ENCODE measurements at regions not wholly inside any gene's neighbourhood (a gene's known extent, or its start where the extent isn't known, plus 50 kb on each side); places are given as distances from the start of the nearest gene placed in this dataset.

GRCh38 chr2:8146132-8147005, 535.5 kb upstream of the ID2 start:
- H3K9ac ChIP-seq (ENCODE audit: low read length): no peak overlapping the region
- no peak overlapping the region for H2AFZ ChIP-seq (ENCODE audit: low read depth, low read length)
- TF ChIP-seq EZH2 (IDR thresholded peaks at IDR 0.05; ENCODE audit: borderline replicate concordance, insufficient read depth, low read length, poor library complexity, severe bottlenecking) (no peak), EP300 (conservative IDR thresholded peaks at IDR 0.05; ENCODE audit: poor library complexity, severe bottlenecking) (no peak)
- TF ChIP-seq, protein P1, sequence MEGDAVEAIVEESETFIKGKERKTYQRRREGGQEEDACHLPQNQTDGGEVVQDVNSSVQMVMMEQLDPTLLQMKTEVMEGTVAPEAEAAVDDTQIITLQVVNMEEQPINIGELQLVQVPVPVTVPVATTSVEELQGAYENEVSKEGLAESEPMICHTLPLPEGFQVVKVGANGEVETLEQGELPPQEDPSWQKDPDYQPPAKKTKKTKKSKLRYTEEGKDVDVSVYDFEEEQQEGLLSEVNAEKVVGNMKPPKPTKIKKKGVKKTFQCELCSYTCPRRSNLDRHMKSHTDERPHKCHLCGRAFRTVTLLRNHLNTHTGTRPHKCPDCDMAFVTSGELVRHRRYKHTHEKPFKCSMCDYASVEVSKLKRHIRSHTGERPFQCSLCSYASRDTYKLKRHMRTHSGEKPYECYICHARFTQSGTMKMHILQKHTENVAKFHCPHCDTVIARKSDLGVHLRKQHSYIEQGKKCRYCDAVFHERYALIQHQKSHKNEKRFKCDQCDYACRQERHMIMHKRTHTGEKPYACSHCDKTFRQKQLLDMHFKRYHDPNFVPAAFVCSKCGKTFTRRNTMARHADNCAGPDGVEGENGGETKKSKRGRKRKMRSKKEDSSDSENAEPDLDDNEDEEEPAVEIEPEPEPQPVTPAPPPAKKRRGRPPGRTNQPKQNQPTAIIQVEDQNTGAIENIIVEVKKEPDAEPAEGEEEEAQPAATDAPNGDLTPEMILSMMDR (IDR thresholded peaks at IDR 0.05; ENCODE audit: poor library complexity, severe bottlenecking): no peak

DNA sequence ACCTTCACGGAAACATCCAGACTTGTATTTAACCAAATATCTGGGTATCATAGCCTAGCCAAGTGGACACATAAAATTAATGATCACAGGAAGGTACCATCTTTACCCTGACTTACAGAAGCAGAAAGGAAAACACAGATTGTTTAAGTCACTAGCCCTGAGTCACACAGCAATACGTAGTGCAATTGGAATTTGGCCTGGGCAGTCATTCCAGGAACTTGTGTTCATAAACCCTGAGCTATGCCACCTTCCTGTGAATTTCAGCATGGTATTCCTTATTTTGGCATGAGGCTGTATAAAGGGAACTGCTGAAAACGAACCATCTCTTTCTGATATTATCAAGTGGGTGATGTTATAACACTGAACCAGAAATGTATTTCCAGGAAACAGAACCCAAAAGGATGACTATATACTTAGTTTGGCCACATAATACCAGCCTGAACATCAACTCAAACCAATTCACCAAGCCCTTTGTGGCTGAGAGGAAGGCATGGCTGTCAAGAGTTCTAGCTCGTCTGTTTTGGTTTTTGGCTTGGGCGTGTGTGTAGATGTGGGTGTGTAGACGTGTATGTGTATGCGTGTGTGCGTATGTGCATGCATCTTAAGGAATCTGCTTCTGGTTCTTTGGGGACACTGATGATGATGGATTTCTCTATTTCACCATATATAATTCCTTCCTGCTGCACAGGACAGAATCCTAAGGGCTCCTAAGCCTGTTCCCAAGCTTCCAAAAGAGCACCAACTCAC, 533.4 kb upstream of the ID2 start:
- no peaks in the 10 kb centered on the region for H3F3A ChIP-seq (ENCODE audit: insufficient read depth, low read length, poor library complexity, severe bottlenecking)
- H2AFZ ChIP-seq (ENCODE audit: low read depth, low read length): no peak overlapping the region
- no peaks in the 10 kb centered on the region for H3K9me2 ChIP-seq (ENCODE audit: insufficient read depth, low read length)
- H4K20me1 ChIP-seq (ENCODE audit: insufficient read depth): no peaks in the 10 kb centered on the region
- no peak overlapping the region for H3K27ac ChIP-seq (ENCODE audit: low read length)
- no peak overlapping the region for H3K4me2 ChIP-seq (ENCODE audit: low read length)
- H3K27me3 ChIP-seq (ENCODE audit: insufficient read depth, low read depth, low read length): no peaks in the 10 kb centered on the region
- H3K4me3 ChIP-seq (ENCODE audit: low read length): no peak overlapping the region
- H3K9me3 ChIP-seq (ENCODE audit: low read length): no peaks in the 10 kb centered on the region
- no peaks in the 10 kb centered on the region for H3K36me3 ChIP-seq (ENCODE audit: insufficient read depth, low read length)
- H3K9ac ChIP-seq (ENCODE audit: low read length): no peak overlapping the region
- TF ChIP-seq, protein P1 (IDR thresholded peaks at IDR 0.05; ENCODE audit: poor library complexity, severe bottlenecking): no peak
- TF ChIP-seq EZH2 (IDR thresholded peaks at IDR 0.05; ENCODE audit: borderline replicate concordance, insufficient read depth, low read length, poor library complexity, severe bottlenecking) (no peak), TAF1 (IDR thresholded peaks at IDR 0.05; ENCODE audit: low read depth) (no peak), POLR2AphosphoS5 (IDR thresholded peaks at IDR 0.05) (no peak), SMC3 (conservative IDR thresholded peaks at IDR 0.05; ENCODE audit: poor library complexity) (no peak), MXI1 (conservative IDR thresholded peaks at IDR 0.05; ENCODE audit: poor library complexity, severe bottlenecking) (no peak), RAD21 (conservative IDR thresholded peaks at IDR 0.05) (no peak), EP300 (conservative IDR thresholded peaks at IDR 0.05; ENCODE audit: poor library complexity, severe bottlenecking) (no peak), REST (IDR thresholded peaks at IDR 0.05; ENCODE audit: borderline replicate concordance) (no peak)
- H3K79me2 ChIP-seq (replicated peaks; ENCODE audit: insufficient read depth, low read length): no peaks in the 10 kb centered on the region

More at GRCh38 chr2:8146132-8147005, 535.5 kb upstream of the ID2 start:
- H3K27ac ChIP-seq (ENCODE audit: low read length): no peak overlapping the region
- H3K9me3 ChIP-seq (ENCODE audit: low read length): no peaks in the 10 kb centered on the region
- no peak overlapping the region for H3K4me3 ChIP-seq (ENCODE audit: low read length)
- no peaks in the 10 kb centered on the region for H3F3A ChIP-seq (ENCODE audit: insufficient read depth, low read length, poor library complexity, severe bottlenecking)
- no peaks in the 10 kb centered on the region for H4K20me1 ChIP-seq (ENCODE audit: insufficient read depth)
- H3K9me2 ChIP-seq (ENCODE audit: insufficient read depth, low read length): no peaks in the 10 kb centered on the region
- H3K79me2 ChIP-seq (replicated peaks; ENCODE audit: insufficient read depth, low read length): no peaks in the 10 kb centered on the region
- no peaks in the 10 kb centered on the region for H3K27me3 ChIP-seq (ENCODE audit: insufficient read depth, low read depth, low read length)
- H3K36me3 ChIP-seq (ENCODE audit: insufficient read depth, low read length): no peaks in the 10 kb centered on the region
- no peak overlapping the region for H3K4me2 ChIP-seq (ENCODE audit: low read length)

Data from neural cell (in vitro differentiated cells).